Bronchial epithelial cell (primary cell): ENCODE measurements at regions not wholly inside any gene's neighbourhood (a gene's known extent, or its start where the extent isn't known, plus 50 kb on each side); places are given as distances from the start of the nearest gene placed in this dataset.
A peak's percentile ranks its signal among the peaks of the same experiment; 100 is the strongest.

Experiments used
- DNase-seq: peaks from one replicate; pipeline ENCODE4 v3.0.0-alpha.2; 2010; ENCODE audit warnings: low read depth
- FAIRE-seq: peaks from 2 replicates; lab custom pipeline; 2011; peaks lifted over from hg19 to GRCh38; lab: Jason Lieb, UNC
- H3K27me3 ChIP-seq: 2 replicates; pipeline ENCODE4 v1.5.1; 2011; ENCODE audit warnings: low read length; ENCODE audit not compliant: control insufficient read depth, insufficient read depth
- H3K36me3 ChIP-seq: 2 replicates; pipeline ENCODE4 v1.5.1; 2011; ENCODE audit warnings: low read length; ENCODE audit not compliant: control insufficient read depth, insufficient read depth
- H3K4me3 ChIP-seq: 2 replicates; pipeline ENCODE4 v1.5.1; 2011; ENCODE audit warnings: mild to moderate bottlenecking, low read depth, low read length, control low read depth
- TF ChIP-seq, protein P1 (sequence below): IDR thresholded peaks from 2 replicates; pipeline ENCODE4 v1.5.1; 2011; ENCODE audit warnings: mild to moderate bottlenecking, moderate library complexity, low read length, control low read depth, inconsistent platforms; ENCODE audit not compliant: insufficient read depth, severe bottlenecking

DNA sequence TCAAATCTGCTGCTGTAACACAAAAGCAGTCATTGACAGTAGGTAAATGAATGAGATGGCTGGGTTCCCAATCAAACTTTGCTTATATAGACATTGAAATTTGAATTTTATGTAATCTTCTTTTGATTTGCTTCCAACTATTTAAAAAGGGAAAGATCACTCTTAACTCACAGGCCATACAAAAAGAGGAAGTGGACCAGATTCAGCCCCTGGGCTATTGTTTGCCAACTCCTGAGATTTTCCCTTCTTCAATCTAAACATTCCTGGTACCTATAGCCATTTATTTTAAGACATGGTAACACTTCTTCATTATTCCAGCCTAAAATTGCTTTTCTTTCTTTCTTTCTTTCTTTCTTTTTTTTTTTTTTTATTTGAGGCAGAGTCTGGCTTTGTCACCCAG lies 260.6 kb downstream of the TFAP2A start:
- no peak for DNase-seq
- H3K4me3 ChIP-seq: no peak overlapping the region
- FAIRE-seq: no peak
- no peaks in the 10 kb centered on the region for H3K27me3 ChIP-seq
- no peaks in the 10 kb centered on the region for H3K36me3 ChIP-seq
- TF ChIP-seq, protein P1, sequence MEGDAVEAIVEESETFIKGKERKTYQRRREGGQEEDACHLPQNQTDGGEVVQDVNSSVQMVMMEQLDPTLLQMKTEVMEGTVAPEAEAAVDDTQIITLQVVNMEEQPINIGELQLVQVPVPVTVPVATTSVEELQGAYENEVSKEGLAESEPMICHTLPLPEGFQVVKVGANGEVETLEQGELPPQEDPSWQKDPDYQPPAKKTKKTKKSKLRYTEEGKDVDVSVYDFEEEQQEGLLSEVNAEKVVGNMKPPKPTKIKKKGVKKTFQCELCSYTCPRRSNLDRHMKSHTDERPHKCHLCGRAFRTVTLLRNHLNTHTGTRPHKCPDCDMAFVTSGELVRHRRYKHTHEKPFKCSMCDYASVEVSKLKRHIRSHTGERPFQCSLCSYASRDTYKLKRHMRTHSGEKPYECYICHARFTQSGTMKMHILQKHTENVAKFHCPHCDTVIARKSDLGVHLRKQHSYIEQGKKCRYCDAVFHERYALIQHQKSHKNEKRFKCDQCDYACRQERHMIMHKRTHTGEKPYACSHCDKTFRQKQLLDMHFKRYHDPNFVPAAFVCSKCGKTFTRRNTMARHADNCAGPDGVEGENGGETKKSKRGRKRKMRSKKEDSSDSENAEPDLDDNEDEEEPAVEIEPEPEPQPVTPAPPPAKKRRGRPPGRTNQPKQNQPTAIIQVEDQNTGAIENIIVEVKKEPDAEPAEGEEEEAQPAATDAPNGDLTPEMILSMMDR: no peak

DNA sequence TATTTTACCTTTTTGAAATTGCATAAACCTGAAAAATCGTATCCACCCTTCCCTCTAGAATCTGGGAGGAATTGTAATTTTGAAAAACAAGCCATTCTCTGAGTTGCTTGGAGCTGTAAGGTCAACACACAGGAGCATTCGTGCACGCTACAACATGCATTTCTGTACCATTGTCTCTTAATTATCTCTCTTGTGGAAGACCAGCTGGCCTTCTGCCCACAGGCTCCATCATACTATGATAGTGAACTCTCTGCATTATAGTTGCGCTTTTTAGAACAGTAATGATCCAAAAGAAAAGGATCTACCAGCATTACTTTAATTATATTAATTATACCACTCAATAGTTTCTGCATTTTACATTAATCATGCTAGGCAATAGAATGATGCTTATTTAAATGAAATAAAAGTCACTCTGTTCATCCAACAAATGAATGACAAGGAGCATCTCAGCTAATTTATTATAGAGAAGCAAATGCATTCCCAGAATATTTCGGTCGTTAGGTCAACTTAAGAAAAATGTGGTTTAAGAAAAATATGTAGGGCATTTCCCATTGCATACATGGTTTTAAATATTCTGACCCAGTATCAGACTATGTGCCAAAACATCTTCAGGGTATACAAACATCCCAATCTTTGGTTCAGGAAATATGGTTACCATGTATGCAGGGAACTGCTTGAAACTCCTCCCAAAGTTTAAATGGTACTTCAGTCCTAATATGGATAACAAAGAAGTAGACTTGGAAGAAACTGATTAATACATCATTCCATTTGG lies 263.5 kb downstream of the TFAP2A start:
- Histone ChIP-seq H3K27me3 (no peaks in the 10 kb centered on the region), H3K4me3 (no peak overlapping the region), H3K36me3 (no peaks in the 10 kb centered on the region)
- FAIRE-seq (no peak), DNase-seq (peak; percentile 21)
- TF ChIP-seq, protein P1: no peak

DNA sequence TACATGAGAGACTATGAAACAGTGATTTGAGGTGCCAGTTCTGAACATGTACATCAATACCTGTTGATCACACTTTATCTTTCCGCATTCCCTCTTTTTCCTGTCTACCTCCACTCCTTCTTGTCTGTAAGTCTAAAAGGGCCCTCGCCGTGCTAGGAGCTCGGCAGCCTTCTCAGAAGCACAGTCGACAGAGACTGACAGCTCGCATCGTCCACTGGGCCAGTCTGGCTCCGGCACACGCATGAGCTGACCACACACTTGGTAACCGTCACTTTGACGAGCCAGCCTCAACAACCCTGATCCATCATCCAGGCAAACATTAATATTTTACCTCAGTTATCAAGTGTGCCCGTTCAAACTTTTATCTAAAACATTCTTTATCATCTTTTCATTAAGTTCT lies 265.3 kb downstream of the TFAP2A start:
- no peak for DNase-seq
- H3K27me3 ChIP-seq: no peaks in the 10 kb centered on the region
- H3K36me3 ChIP-seq: no peaks in the 10 kb centered on the region
- no peak overlapping the region for H3K4me3 ChIP-seq
- TF ChIP-seq, protein P1: no peak
- FAIRE-seq: no peak

DNA sequence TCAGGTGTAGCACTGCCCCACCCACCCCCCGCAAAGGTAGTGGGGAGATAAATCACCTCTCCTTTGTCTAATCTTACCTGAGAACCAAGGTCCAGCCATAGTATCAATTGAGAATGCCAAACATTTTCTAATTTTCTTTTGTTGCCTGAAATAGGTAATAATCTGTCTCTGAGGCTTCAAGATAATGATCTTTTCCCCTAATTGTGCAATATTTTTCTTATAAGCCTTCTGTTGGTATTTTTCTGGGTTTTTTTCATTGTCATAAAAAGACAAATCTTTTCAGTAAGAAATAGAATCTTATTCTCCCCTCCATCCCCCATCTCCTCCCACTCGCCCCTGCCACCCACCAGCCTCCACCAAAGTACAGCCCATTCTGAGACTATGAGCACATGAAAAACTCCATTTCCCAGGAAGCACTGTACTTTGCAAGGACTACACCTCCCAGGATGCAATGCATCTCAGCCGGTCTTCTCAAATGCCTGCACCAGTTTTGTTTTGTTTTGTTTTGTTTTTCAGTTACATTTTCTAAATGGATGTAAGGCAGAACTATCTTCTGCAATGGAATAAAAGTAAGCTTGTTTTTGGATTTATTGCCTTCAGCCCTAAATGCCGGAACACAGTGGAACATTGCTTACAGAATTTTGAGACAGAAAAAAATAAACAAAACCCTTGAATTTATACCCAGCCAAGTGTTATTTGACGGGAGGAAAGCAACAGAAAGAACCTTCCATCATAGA lies 268.0 kb downstream of the TFAP2A start:
- H3K4me3 ChIP-seq: no peak overlapping the region
- H3K27me3 ChIP-seq: no peaks in the 10 kb centered on the region
- H3K36me3 ChIP-seq: no peaks in the 10 kb centered on the region
- peak; percentile 56 for DNase-seq
- no peak for FAIRE-seq
- TF ChIP-seq, protein P1: no peak

DNA sequence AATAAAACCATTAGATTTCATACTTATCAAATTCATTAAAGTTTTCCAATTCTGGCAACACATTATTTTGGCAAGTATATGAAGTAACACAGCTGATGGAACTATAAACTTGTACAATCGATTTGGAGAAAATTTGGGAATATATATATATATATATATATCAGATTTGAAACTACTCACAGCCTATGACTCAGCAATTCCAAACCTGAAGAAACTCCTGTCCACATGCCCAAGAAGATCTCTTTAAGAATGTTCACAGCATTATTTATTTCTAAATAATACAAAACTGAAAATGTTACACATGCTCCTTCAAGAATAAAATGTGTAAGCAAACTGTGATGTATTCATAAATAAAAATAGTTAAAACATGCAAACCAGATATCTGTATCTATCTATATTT lies 270.1 kb downstream of the TFAP2A start:
- Histone ChIP-seq H3K4me3 (no peak overlapping the region), H3K27me3 (no peaks in the 10 kb centered on the region), H3K36me3 (no peaks in the 10 kb centered on the region)
- TF ChIP-seq, protein P1: no peak
- DNase-seq (peak; percentile 52), FAIRE-seq (no peak)
